Left lung (tissue), 4 donors: ENCODE measurements at regions not wholly inside any gene's neighbourhood (a gene's known extent, or its start where the extent isn't known, plus 50 kb on each side); places are given as distances from the start of the nearest gene placed in this dataset.

Experiments used
- ATAC-seq: fragments of 200-7000 bp; cut with Tn5 transposase; one replicate; pipeline ENCODE4 v1.9.1; 2020; ENCODE audit warnings: moderate library complexity
- DNase-seq, 4 donors: peaks; one replicate each; pipeline ENCODE4 v3.0.0-alpha.2; 2013 to 2020
- H3K27ac ChIP-seq, 2 donors: fragments of 200-600 bp; sonication (generic) in 1 of 2; one replicate each; pipeline versions ENCODE4 v1.5.0 to v1.8.0; 2020 to 2021
- H3K27me3 ChIP-seq, 2 donors: fragments of 200-600 bp; sonication (generic) in 1 of 2; one replicate each; pipeline versions ENCODE4 v1.5.0 to v1.8.0; 2020 to 2021
- H3K36me3 ChIP-seq, 2 donors: fragments of 200-600 bp; sonication (generic) in 1 of 2; one replicate each; pipeline versions ENCODE4 v1.5.0 to v1.8.0; 2020 to 2021
- H3K4me1 ChIP-seq, 2 donors: fragments of 200-600 bp; one replicate each; pipeline ENCODE4 v1.8.0; 2021
- H3K4me3 ChIP-seq, 2 donors: fragments of 200-600 bp; sonication (generic) in 1 of 2; one replicate each; pipeline versions ENCODE4 v1.5.0 to v1.8.0; 2020 to 2021; ENCODE audit warnings: mild to moderate bottlenecking in 1 of 2
- H3K9me3 ChIP-seq, 2 donors: fragments of 200-600 bp; sonication (generic) in 1 of 2; one replicate each; pipeline versions ENCODE4 v1.5.0 to v1.8.0; 2020 to 2021
- intact Hi-C, 2 donors: fragments of 100-400 bp; cut with DNase I; formaldehyde crosslinking; loops; one replicate each; pipeline versions ENCODE4 v1.11.2 to v1.14.2; 2022
- TF ChIP-seq, protein P1 (sequence below), 2 donors: fragments of 200-600 bp; sonication (generic) in 1 of 2; IDR thresholded peaks; one replicate each; pipeline versions ENCODE4 v1.5.0 to v1.8.0; 2021; ENCODE audit warnings: antibody characterized with exemption in 2 of 2
- donor health status: DM: no; HTN: yes; CAD: no.
- donor health status: DM: no; HTN: no; CAD: no.

DNA sequence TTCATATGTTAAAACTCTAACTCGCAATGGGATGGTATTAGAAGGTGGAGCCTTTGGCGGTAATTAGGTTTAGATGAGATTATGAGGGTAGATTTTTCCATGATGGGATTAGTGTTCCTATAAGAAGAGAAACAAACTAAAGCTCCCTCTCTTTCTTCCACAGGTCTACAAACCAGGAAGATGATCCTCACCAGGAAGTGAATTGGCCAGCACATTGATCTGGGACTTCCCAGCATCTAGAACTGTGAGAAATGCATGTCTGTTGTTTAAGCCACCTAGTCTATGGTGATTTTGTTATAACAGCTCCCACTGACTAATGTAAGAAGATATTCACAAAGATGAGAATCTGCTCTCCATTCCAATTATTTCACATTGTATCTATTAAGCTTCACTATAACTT, 2266.9 kb downstream of the PCDH7 start:
- Histone ChIP-seq H3K9me3 (no peaks in the 10 kb centered on the region), H3K4me3 (no peak overlapping the region), H3K27ac (no peak overlapping the region), H3K4me1 (no peaks in the 10 kb centered on the region), H3K36me3 (no peaks in the 10 kb centered on the region), H3K27me3 (no peaks in the 10 kb centered on the region)
- intact Hi-C loops: no loop called here
- TF ChIP-seq, protein P1, sequence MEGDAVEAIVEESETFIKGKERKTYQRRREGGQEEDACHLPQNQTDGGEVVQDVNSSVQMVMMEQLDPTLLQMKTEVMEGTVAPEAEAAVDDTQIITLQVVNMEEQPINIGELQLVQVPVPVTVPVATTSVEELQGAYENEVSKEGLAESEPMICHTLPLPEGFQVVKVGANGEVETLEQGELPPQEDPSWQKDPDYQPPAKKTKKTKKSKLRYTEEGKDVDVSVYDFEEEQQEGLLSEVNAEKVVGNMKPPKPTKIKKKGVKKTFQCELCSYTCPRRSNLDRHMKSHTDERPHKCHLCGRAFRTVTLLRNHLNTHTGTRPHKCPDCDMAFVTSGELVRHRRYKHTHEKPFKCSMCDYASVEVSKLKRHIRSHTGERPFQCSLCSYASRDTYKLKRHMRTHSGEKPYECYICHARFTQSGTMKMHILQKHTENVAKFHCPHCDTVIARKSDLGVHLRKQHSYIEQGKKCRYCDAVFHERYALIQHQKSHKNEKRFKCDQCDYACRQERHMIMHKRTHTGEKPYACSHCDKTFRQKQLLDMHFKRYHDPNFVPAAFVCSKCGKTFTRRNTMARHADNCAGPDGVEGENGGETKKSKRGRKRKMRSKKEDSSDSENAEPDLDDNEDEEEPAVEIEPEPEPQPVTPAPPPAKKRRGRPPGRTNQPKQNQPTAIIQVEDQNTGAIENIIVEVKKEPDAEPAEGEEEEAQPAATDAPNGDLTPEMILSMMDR (IDR thresholded peaks at IDR 0.05): no peak
- no peak for ATAC-seq
- no peak for DNase-seq

DNA sequence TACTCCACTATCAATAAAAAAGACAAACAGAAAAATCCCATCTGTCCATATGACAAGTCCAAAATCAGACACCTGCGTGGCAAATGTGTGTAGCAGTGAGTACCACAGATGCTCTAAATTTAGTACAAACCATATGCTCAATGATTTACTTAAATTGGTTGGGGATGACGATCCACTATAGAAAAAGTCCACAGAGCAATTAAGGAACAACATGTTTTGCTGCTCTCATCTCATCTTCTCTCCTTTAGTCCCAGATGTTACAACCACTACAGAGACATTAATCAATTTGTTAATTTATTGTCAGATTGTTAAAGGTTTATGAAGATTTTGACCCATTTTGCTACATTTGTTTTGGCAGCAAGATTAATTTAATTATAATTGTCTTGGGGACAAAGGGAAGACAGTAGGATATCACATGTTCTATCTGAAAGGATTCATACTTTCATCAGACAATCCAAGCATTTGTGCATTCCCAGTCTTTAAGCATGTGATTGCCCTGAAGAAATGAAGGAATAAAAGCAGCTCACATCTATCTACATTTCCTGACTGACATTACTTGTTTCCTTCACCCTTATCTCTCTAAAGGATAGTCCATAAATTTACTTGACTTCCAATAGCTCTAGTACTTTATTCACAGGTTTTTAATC, 2268.1 kb downstream of the PCDH7 start:
- Histone ChIP-seq H3K27ac (no peak overlapping the region), H3K36me3 (no peaks in the 10 kb centered on the region), H3K9me3 (no peaks in the 10 kb centered on the region), H3K4me1 (no peaks in the 10 kb centered on the region), H3K27me3 (no peaks in the 10 kb centered on the region), H3K4me3 (no peak overlapping the region)
- DNase-seq (no peak), ATAC-seq (no peak)
- intact Hi-C loops: no loop called here
- TF ChIP-seq, protein P1 (IDR thresholded peaks at IDR 0.05): no peak

DNA sequence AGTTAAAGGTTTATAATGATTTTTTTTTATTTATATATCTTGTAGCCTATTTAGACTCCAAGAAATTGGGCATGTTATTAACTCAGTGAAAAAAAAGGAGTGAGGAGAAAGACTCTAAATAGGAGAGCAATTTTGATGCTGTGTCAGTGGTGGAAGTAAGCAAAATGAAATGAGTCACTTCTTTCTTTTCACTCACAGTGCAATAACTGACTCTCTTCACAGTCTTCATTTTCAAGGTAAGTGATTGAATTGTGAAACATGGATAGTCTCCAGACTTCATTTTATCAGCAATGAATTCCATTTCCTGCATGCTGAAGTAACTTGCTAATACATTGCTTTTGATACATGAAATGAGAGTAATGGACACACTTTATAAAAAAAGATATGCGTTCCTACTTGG, 2271.5 kb downstream of the PCDH7 start:
- intact Hi-C loops: no loop called here
- no peaks in the 10 kb centered on the region for H3K27me3 ChIP-seq
- no peaks in the 10 kb centered on the region for H3K36me3 ChIP-seq
- H3K4me3 ChIP-seq: no peak overlapping the region
- ATAC-seq (no peak), DNase-seq (no peak)
- no peak overlapping the region for H3K27ac ChIP-seq
- TF ChIP-seq, protein P1 (IDR thresholded peaks at IDR 0.05): no peak
- H3K4me1 ChIP-seq: no peaks in the 10 kb centered on the region
- H3K9me3 ChIP-seq: no peaks in the 10 kb centered on the region

DNA sequence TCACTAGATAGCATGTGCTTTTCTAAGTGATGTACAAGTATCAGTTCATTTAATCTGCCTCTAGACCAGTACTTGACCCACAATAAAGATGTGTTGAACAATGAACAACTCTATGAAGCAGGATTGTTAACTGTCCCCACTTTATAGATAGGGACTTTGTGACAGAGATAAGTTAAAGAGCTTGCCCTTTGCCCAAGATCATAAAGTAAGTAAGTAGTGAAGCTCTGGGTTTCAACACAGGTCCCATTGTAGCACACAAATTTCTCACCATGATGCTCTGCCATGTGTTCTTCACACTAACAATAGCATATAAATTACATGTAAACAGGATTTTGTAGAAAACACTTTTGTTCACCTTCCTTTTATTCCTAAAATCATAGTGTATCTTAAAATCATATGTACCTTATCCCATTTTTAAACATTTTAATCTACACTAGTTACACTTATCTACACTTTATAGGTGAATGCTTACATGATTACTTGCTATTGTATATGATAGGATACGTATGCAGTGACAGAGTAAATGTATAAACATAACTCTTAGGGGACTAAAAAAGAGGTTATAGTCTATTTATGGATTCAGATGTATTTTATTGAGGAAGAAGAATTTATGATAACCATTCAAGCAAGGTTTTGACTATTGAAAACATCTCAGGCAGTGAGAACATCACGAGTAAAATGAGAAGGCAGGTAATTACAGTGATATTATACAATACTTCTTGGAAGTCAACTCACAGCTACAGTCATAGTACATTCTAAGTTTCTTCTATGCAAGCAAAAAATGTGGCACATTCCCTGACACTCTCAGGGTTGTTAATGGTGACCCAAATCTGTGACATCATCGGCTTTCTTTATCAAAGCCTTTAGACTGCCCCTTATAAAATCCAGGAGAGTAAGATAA, 2275.1 kb downstream of the PCDH7 start:
- ATAC-seq (no peak), DNase-seq (no peak)
- H3K4me1 ChIP-seq: no peaks in the 10 kb centered on the region
- H3K27ac ChIP-seq: no peak overlapping the region
- H3K27me3 ChIP-seq: no peaks in the 10 kb centered on the region
- no peaks in the 10 kb centered on the region for H3K9me3 ChIP-seq
- TF ChIP-seq, protein P1 (IDR thresholded peaks at IDR 0.05): no peak
- H3K36me3 ChIP-seq: no peaks in the 10 kb centered on the region
- intact Hi-C loops: no loop called here
- H3K4me3 ChIP-seq: no peak overlapping the region

DNA sequence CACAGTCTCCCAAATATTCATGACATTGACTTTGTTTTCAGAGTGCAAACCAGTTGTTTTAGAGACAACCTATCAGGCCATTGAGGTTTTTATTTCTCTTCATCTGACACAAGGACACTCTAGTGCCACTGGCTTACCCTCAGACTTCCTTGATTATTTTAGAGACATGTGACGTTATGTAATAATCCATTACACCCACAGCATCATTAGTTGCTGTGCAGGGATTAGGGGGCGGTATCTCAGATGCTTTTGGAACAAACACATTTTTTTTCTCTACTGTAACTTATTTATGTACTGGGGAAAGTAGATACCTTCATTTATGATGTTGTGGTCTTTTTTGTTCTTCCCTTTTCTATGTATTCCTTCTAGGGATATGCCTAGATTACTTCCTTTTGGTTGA, 2293.1 kb downstream of the PCDH7 start:
- no peak for ATAC-seq
- H3K4me3 ChIP-seq: no peak overlapping the region
- no peaks in the 10 kb centered on the region for H3K9me3 ChIP-seq
- no peak for DNase-seq
- H3K27me3 ChIP-seq: no peaks in the 10 kb centered on the region
- no peak overlapping the region for H3K27ac ChIP-seq
- intact Hi-C loops: no loop called here
- no peaks in the 10 kb centered on the region for H3K36me3 ChIP-seq
- H3K4me1 ChIP-seq: no peaks in the 10 kb centered on the region
- TF ChIP-seq, protein P1 (IDR thresholded peaks at IDR 0.05): no peak
